HL-60 (cell line): ENCODE measurements at regions not wholly inside any gene's neighbourhood (a gene's known extent, or its start where the extent isn't known, plus 50 kb on each side); places are given as distances from the start of the nearest gene placed in this dataset.

Experiments used
- GABPA ChIP-seq: IDR thresholded peaks from 2 replicates; pipeline ENCODE4 v1.6.1; 2012; ENCODE audit warnings: low read depth
- POLR2AphosphoS5 ChIP-seq: IDR thresholded peaks from 2 replicates; pipeline ENCODE4 v1.6.1; 2012; ENCODE audit warnings: low read depth
- SPI1 ChIP-seq: IDR thresholded peaks from 2 replicates; pipeline ENCODE4 v1.6.1; 2012; ENCODE audit warnings: low read depth, mild to moderate bottlenecking, borderline replicate concordance
- TF ChIP-seq, protein P1 (sequence below): IDR thresholded peaks from one replicate; pipeline ENCODE4 v1.5.1; 2011; ENCODE audit warnings: low read length, control low read depth, inconsistent platforms; ENCODE audit not compliant: insufficient read depth
- TF ChIP-seq, protein P2 (sequence below): IDR thresholded peaks from 2 replicates; pipeline ENCODE4 v1.6.1; 2012; ENCODE audit warnings: low read depth; ENCODE audit not compliant: insufficient replicate concordance

DNA sequence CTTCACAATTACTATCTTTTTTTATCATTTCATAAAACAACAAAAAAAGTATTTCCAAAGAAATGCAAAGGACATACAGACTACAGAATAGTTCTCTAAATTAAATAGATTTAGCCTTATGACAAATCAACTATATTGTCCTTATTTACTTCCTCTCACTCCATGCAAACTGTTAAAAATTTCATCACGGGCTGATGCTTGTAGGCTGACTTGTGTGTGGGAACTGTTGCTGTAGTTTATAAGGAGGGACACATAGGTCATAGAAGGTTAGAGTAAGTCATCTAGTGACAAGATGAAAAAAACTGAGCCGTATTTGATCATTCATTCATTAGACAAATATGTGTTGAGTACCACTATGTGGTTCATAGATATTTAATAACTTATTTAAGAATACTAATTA is 232.5 kb upstream of the TBL1XR1 start:
- TF ChIP-seq POLR2AphosphoS5 (no peak), GABPA (no peak), SPI1 (no peak)
- TF ChIP-seq, protein P1, sequence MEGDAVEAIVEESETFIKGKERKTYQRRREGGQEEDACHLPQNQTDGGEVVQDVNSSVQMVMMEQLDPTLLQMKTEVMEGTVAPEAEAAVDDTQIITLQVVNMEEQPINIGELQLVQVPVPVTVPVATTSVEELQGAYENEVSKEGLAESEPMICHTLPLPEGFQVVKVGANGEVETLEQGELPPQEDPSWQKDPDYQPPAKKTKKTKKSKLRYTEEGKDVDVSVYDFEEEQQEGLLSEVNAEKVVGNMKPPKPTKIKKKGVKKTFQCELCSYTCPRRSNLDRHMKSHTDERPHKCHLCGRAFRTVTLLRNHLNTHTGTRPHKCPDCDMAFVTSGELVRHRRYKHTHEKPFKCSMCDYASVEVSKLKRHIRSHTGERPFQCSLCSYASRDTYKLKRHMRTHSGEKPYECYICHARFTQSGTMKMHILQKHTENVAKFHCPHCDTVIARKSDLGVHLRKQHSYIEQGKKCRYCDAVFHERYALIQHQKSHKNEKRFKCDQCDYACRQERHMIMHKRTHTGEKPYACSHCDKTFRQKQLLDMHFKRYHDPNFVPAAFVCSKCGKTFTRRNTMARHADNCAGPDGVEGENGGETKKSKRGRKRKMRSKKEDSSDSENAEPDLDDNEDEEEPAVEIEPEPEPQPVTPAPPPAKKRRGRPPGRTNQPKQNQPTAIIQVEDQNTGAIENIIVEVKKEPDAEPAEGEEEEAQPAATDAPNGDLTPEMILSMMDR: no peak
- TF ChIP-seq, protein P2, sequence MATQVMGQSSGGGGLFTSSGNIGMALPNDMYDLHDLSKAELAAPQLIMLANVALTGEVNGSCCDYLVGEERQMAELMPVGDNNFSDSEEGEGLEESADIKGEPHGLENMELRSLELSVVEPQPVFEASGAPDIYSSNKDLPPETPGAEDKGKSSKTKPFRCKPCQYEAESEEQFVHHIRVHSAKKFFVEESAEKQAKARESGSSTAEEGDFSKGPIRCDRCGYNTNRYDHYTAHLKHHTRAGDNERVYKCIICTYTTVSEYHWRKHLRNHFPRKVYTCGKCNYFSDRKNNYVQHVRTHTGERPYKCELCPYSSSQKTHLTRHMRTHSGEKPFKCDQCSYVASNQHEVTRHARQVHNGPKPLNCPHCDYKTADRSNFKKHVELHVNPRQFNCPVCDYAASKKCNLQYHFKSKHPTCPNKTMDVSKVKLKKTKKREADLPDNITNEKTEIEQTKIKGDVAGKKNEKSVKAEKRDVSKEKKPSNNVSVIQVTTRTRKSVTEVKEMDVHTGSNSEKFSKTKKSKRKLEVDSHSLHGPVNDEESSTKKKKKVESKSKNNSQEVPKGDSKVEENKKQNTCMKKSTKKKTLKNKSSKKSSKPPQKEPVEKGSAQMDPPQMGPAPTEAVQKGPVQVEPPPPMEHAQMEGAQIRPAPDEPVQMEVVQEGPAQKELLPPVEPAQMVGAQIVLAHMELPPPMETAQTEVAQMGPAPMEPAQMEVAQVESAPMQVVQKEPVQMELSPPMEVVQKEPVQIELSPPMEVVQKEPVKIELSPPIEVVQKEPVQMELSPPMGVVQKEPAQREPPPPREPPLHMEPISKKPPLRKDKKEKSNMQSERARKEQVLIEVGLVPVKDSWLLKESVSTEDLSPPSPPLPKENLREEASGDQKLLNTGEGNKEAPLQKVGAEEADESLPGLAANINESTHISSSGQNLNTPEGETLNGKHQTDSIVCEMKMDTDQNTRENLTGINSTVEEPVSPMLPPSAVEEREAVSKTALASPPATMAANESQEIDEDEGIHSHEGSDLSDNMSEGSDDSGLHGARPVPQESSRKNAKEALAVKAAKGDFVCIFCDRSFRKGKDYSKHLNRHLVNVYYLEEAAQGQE: no peak
